SHP77 (cell line): ENCODE measurements at regions not wholly inside any gene's neighbourhood (a gene's known extent, or its start where the extent isn't known, plus 50 kb on each side); places are given as distances from the start of the nearest gene placed in this dataset.

Experiments
- DNase-seq, 2 experiments: peaks; one replicate each; lab custom pipeline; 2025; lab: John Stamatoyannopoulos, UW

DNA sequence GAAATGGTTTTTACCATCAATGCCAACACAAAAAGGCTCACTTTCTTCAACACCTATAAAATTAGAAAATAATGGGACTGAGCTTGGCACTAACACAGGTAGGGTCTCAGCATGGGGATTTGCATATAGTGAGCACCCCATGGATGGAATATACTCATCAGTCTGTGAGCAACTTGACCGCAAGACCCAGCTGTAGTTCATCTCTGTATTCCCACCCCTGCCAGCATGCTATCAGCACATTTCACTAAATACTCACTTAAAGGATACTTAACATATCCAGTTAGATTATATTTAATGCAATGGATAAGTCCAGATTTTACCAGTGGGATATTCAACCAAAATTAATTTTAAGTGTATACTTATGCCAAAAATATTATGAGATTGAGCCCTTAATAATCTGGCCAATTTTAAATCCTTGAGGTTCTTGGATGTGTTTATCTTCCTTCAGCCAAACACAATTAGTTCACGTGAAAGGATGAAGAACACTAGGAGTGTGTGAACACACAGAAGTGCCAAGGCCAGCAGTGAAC is 66.7 kb downstream of the C16orf95 start:
- DNase-seq = no peak

DNA sequence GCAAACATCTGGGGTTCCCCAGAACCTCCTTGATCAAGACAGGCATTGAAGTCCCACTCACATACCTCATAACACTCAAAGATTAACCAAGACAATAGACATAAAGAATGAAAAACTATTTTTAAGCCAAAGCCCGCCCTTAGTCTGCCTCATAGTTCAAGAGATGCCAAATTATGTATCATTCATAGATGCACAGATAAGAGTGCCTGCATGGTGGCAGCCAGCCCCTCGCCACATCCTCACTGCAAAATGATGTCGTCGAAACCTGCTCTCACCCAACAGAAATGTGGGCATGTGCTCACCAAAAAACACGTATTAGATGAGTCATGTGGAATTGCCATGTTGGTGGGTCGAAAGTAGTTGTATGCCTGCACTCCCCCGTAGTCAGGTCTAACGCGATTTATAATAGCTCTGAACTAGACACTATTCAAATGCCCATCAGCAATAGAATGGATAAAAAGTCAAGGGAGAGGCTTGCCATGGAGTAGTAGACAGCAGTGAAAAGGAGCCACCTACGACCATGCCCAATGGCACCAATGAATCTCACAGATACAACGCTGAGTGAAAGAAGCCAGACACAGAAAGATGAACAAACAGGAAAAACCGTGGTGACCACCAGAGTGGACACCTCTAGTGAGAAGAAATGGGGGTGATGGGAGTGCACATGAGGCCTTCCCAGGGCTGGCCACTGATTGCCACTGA is 64.8 kb downstream of the C16orf95 start:
- DNase-seq = no peak
